ENCODE measurements at regions not wholly inside any gene's neighbourhood (a gene's known extent, or its start where the extent isn't known, plus 50 kb on each side); places are given as distances from the start of the nearest gene placed in this dataset.

DNA sequence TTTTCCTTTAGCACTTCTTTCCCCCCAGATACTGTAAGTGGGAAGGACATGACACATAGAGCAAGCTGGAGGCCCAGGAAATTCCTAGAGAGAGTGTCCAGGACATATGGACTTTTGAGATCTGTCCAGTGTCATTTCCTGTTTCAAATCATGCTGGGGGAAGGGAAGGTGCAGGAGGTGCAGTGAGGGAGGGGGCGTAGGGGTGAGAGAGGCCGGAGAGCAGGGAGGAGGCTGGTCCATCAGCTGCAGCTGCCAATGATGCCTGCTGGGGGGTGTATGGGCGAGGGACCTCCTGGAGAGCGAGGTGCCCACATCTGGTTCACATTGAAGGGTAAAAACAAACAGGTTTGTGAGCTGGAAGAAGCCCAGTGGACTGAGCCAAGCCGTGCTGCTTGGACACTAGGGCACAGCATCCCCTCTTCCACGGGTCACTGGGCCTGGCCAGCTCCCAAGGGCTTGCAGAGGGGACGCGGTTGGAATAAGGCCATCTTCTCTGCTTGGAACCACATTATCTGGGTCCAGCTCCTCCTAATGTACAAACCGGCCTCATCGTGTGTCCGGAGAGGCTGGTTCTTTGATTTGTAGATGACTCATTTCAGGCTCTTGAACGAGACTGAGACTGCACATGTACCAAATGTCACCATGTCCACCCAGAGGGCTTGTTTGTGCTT, 70.4 kb upstream of the SMURF2 start:
- TF ChIP-seq, protein P1, sequence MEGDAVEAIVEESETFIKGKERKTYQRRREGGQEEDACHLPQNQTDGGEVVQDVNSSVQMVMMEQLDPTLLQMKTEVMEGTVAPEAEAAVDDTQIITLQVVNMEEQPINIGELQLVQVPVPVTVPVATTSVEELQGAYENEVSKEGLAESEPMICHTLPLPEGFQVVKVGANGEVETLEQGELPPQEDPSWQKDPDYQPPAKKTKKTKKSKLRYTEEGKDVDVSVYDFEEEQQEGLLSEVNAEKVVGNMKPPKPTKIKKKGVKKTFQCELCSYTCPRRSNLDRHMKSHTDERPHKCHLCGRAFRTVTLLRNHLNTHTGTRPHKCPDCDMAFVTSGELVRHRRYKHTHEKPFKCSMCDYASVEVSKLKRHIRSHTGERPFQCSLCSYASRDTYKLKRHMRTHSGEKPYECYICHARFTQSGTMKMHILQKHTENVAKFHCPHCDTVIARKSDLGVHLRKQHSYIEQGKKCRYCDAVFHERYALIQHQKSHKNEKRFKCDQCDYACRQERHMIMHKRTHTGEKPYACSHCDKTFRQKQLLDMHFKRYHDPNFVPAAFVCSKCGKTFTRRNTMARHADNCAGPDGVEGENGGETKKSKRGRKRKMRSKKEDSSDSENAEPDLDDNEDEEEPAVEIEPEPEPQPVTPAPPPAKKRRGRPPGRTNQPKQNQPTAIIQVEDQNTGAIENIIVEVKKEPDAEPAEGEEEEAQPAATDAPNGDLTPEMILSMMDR (IDR thresholded peaks at IDR 0.05; ENCODE audit: low read length): no peak
- no peak for TF ChIP-seq EZH2 (IDR thresholded peaks at IDR 0.05; ENCODE audit: borderline replicate concordance, low read length)
